Fibroblast of mammary gland (primary cell): ENCODE measurements at regions not wholly inside any gene's neighbourhood (a gene's known extent, or its start where the extent isn't known, plus 50 kb on each side); places are given as distances from the start of the nearest gene placed in this dataset.

ENCODE experiments used
- DNase-seq: peaks from one replicate; pipeline ENCODE4 v3.0.0-alpha.2; 2010; ENCODE audit warnings: low read depth
- H3K4me3 ChIP-seq: 2 replicates; pipeline ENCODE4 v1.5.1; 2011; ENCODE audit warnings: low read depth, mild to moderate bottlenecking, low read length, moderate library complexity; ENCODE audit not compliant: control insufficient read depth
- TF ChIP-seq, protein P1 (sequence below): conservative IDR thresholded peaks from 2 replicates; pipeline ENCODE4 v1.5.1; 2011; ENCODE audit warnings: low read depth, low read length, inconsistent platforms; ENCODE audit not compliant: control insufficient read depth, insufficient read depth

DNA sequence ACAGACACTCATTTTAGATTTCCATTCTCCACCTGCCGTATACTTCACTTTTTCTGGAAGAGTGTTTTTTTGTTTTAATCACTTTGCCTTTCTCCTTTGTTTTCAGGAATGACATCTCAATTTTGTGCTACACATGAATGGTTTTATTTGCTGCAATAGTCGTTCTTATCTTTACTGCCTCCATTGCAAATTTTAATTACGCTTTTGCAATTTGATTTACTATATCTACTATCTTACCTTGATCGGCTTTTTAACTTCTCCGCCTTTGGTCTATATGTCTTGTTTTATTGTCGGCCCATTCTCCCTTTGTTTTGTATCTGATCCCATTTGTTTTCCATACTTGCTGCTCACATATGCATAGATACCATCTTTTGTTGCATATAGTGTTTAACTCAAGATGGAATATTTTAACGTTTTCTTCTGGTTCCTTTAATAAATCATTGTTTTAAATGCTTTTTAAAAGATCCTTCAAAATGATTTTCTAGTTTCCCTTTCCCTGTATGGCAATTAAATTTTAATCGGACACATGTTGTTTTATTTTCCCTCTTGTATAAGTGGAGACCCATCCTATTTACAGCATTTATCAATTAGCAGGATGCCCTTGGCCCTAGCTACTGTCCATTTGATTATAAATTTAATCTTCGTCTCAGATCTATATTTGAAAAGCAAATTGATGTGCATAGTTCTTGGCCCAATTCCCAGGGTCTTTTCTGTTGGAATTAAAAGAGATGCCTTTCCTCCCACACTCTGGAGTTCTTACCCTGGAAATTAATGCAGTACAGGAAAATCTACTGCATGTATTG is 97.2 kb upstream of the CNTN4 start:
- DNase-seq, result no peak
- TF ChIP-seq, protein P1, sequence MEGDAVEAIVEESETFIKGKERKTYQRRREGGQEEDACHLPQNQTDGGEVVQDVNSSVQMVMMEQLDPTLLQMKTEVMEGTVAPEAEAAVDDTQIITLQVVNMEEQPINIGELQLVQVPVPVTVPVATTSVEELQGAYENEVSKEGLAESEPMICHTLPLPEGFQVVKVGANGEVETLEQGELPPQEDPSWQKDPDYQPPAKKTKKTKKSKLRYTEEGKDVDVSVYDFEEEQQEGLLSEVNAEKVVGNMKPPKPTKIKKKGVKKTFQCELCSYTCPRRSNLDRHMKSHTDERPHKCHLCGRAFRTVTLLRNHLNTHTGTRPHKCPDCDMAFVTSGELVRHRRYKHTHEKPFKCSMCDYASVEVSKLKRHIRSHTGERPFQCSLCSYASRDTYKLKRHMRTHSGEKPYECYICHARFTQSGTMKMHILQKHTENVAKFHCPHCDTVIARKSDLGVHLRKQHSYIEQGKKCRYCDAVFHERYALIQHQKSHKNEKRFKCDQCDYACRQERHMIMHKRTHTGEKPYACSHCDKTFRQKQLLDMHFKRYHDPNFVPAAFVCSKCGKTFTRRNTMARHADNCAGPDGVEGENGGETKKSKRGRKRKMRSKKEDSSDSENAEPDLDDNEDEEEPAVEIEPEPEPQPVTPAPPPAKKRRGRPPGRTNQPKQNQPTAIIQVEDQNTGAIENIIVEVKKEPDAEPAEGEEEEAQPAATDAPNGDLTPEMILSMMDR, result no peak
- H3K4me3 ChIP-seq, result no peak overlapping the region

DNA sequence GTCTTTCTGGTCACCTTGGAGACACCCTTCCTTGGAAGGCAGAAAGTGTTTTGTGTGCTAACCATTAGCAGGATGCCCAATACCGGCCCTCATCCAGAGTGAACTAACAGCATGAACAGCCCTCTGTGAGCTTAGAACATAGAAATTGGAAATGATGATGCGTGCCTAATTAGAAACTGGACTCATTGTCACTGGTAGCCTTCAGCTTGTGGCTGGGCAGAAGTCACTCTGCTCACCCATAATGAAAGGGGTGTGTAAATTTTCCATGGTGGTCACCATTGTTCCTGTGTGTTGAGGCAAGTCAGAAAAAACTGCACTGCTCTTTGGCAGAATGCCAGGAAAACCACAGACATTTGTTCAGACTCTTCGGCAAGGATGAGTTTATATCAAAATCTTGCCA is 74.7 kb upstream of the CNTN4 start:
- TF ChIP-seq, protein P1, result no peak
- no peak for DNase-seq
- H3K4me3 ChIP-seq, result no peak overlapping the region

DNA sequence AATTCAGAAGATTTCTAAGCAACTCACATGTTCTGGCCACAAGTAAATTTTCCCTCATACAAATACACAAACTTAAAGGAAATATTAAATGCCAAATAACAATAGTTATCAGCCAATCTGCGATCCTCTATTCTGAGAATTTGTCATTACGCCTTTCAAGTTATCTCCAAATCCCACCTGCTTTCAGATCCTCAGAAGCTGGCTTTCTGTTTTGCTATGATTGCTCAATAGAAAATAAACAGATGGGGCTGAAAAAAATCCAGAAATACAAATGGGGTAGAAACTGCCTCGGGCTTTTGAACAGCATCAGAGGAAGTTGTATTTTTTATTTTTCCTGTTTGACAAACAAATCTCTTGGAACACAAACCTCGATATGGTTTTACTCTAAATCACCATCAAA is 74.0 kb upstream of the CNTN4 start:
- no peak for DNase-seq
- H3K4me3 ChIP-seq, result no peak overlapping the region
- TF ChIP-seq, protein P1, result no peak

DNA sequence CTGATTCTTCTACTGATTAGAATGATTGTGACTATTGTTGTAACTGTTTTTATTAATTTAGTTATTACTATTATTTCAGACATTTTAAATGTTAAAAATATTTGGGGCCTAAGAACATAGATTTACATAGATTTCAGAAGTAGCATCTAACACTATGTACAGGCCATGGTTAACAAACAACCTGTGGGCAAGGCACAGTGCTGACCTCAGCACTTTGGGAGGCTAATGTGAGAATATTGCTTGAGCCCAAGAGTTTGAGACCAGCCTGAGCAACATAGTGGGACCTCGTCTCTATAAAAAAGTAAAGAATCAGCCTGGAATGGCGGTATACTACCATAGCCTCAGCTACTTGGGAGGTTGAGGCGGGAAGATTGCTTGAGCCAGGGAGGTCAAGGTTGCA is 69.1 kb upstream of the CNTN4 start:
- TF ChIP-seq, protein P1, result no peak
- H3K4me3 ChIP-seq, result no peak overlapping the region
- DNase-seq, result no peak

DNA sequence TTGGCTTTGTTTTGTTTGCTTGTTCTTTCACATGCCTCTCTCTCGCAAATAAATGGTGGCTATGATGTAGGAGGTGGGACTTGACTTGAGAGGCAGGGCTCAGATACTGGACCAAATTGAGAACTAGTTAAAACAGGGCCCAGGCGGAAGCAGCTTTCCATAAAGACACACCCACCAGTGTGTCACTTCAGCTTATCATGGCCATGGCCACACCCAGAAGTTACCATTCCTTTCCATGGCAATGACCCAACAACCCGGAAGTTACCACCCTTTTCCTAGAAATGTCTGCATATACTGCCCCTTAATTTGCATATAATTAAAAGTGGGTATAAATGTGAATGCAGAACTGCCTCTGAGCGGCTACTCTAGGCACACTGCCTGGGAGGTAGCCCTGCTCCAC is 62.6 kb upstream of the CNTN4 start:
- no peak for DNase-seq
- H3K4me3 ChIP-seq, result no peak overlapping the region
- TF ChIP-seq, protein P1, result no peak

DNA sequence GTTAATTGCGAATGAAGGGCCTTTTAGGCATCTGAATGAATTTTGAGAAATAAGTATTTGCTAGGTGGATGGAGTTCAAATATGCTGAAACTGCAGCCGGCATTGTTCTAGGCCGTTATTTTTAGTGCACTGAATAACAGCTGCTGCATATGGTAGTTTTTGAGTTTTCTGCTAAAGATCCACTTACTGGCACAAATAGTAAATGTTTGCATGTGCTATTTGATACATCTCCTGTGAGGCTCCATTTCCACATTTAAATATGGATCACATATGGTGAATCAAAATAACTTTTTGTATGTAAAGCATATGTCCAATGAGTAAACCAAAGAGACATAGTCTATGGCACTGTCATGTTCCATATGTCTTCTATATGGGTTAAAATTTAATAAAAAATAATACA is 56.7 kb upstream of the CNTN4 start:
- TF ChIP-seq, protein P1, result no peak
- DNase-seq, result no peak
- no peak overlapping the region for H3K4me3 ChIP-seq
